K562 (cell line): ENCODE measurements at regions not wholly inside any gene's neighbourhood (a gene's known extent, or its start where the extent isn't known, plus 50 kb on each side); places are given as distances from the start of the nearest gene placed in this dataset.

Experiments
- ATAC-seq: fragments of 200-7000 bp; cut with Tn5 transposase; 3 replicates; pipeline ENCODE4 v1.9.1; 2020; ENCODE audit warnings: moderate library complexity
- BruUV-seq: library from RNA; stranded (reverse); fragments of 400-500 nt; replicated peaks from 2 replicates; lab custom pipeline; 2021; lab: Mats Ljungman, UMichigan
- CTCF ChIA-PET: fragments of 300-600 bp; formaldehyde crosslinking; extraction: SDS; loops from one replicate; lab custom pipeline; 2021; ENCODE audit warnings: low intra/inter-chr PET ratio; lab: Yijun Ruan, JAX
- POLR2A ChIA-PET: fragments of 300-600, 350-650 bp; sonication (Branson Sonifier 250); formaldehyde crosslinking; extraction: SDS; loops from one replicate; lab custom pipeline; 2021; ENCODE audit warnings: antibody characterized with exemption, inconsistent platforms; lab: Yijun Ruan, JAX
- DNase-seq, 4 experiments: peaks; one replicate each; pipeline versions ENCODE4 v3.0.0 to v3.0.0-alpha.2; 2011 to 2018; ENCODE audit warnings: low spot score in 3 of 4, mixed read lengths in 3 of 4; ENCODE audit errors: extremely low read depth in 1 of 4
- FAIRE-seq: peaks from 2 replicates; lab custom pipeline; 2011; peaks lifted over from hg19 to GRCh38; lab: Jason Lieb, UNC
- H2AFZ ChIP-seq: 2 replicates; pipeline ENCODE4 v1.6.0; 2011; ENCODE audit warnings: low read depth, low read length, control low read depth, inconsistent platforms
- H3K27ac ChIP-seq: fragments of 200-600 bp; 3 replicates; pipeline ENCODE4 v1.8.0; 2011; ENCODE audit warnings: low read depth, mild to moderate bottlenecking, control low read depth, inconsistent platforms, low read length, moderate library complexity, mixed read lengths; ENCODE audit errors: extremely low read depth
- H3K27me3 ChIP-seq, 2 experiments: fragments of 300-600 bp in 1 of 2; 2 replicates in 1 of 2; 3 replicates in 1 of 2; pipeline versions ENCODE4 v1.6.0 to v1.8.0; 2011; ENCODE audit warnings: inconsistent platforms in 2 of 2, low read length in 2 of 2, mild to moderate bottlenecking in 1 of 2, mixed read lengths in 1 of 2, moderate library complexity in 1 of 2; ENCODE audit not compliant: control insufficient read depth in 2 of 2, insufficient read depth in 2 of 2
- H3K36me3 ChIP-seq: fragments of 300-600 bp; 3 replicates; pipeline ENCODE4 v1.8.0; 2011; ENCODE audit warnings: mild to moderate bottlenecking, low read length, inconsistent platforms; ENCODE audit not compliant: control insufficient read depth, insufficient read depth
- H3K4me1 ChIP-seq, 2 experiments: fragments of 200-600 bp in 1 of 2; replicated peaks in 1 of 2; 2 replicates in 1 of 2; 3 replicates in 1 of 2; pipeline versions ENCODE4 v1.5.1 to v1.8.0; 2011; ENCODE audit warnings: inconsistent platforms in 2 of 2, low read length in 2 of 2, mild to moderate bottlenecking in 1 of 2, mixed read lengths in 1 of 2, moderate library complexity in 1 of 2; ENCODE audit not compliant: control insufficient read depth in 2 of 2, insufficient read depth in 2 of 2
- H3K4me2 ChIP-seq: 2 replicates; pipeline ENCODE4 v1.6.1; 2011; ENCODE audit warnings: low read length, control low read depth, inconsistent platforms, mixed read lengths; ENCODE audit not compliant: insufficient read depth
- H3K4me3 ChIP-seq: fragments of 200-600 bp; sonication (generic), shearing (Covaris generic); 2 replicates; pipeline ENCODE4 v1.5.1; 2016; ENCODE audit warnings: control low read depth, inconsistent platforms
- H3K79me2 ChIP-seq: fragments of 200-600 bp; 3 replicates; pipeline ENCODE4 v1.8.0; 2011; ENCODE audit warnings: low read length, inconsistent platforms; ENCODE audit not compliant: control insufficient read depth, insufficient read depth
- H3K9ac ChIP-seq, 2 experiments: 2 replicates each; pipeline versions ENCODE4 v1.6.0 to v1.6.1; 2011; ENCODE audit warnings: low read depth in 2 of 2, low read length in 2 of 2, control low read depth in 1 of 2, inconsistent platforms in 1 of 2, mild to moderate bottlenecking in 1 of 2, mixed read lengths in 1 of 2; ENCODE audit not compliant: insufficient read depth in 1 of 2
- H3K9me1 ChIP-seq: one replicate; pipeline ENCODE4 v1.6.0; 2011; ENCODE audit warnings: inconsistent platforms, mild to moderate bottlenecking, low read length, moderate library complexity; ENCODE audit not compliant: control insufficient read depth, insufficient read depth
- H3K9me3 ChIP-seq: replicated peaks from 2 replicates; pipeline ENCODE4 v1.5.1; 2011; ENCODE audit warnings: low read depth, low read length, inconsistent platforms; ENCODE audit not compliant: control insufficient read depth, insufficient read depth
- H4K20me1 ChIP-seq: replicated peaks from 2 replicates; pipeline ENCODE4 v1.6.1; 2011; ENCODE audit warnings: low read length, inconsistent platforms, mixed read lengths; ENCODE audit not compliant: control insufficient read depth, insufficient read depth
- BRF1 ChIP-seq: IDR thresholded peaks from 3 replicates; pipeline ENCODE4 v1.6.1; 2011; ENCODE audit warnings: borderline replicate concordance, mild to moderate bottlenecking; ENCODE audit not compliant: insufficient read length; ENCODE audit errors: extremely low read depth
- MITF ChIP-seq: IDR thresholded peaks from 2 replicates; pipeline ENCODE4 v1.6.1; 2014; ENCODE audit warnings: antibody characterized with exemption
- PML ChIP-seq: IDR thresholded peaks from 2 replicates; pipeline ENCODE4 v1.6.1; 2012; ENCODE audit warnings: low read length, inconsistent platforms
- POLR3A ChIP-seq: IDR thresholded peaks from 2 replicates; pipeline ENCODE4 v1.6.1; 2011; ENCODE audit warnings: borderline replicate concordance, mild to moderate bottlenecking, moderate library complexity; ENCODE audit not compliant: insufficient read length, insufficient read depth; ENCODE audit errors: extremely low read depth
- SRSF7 ChIP-seq: fragments of 200-400 bp; formaldehyde crosslinking; optimal IDR thresholded peaks from 2 replicates; pipeline ENCODE3; 2017; ENCODE audit warnings: mild to moderate bottlenecking, low read depth, low read length
- TCF3 ChIP-seq: sonication (generic); formaldehyde crosslinking; IDR thresholded peaks from 2 replicates; pipeline ENCODE4 v1.4.0; 2020; ENCODE audit warnings: mild to moderate bottlenecking, missing genetic modification reagents
- TEAD1 ChIP-seq, 2 experiments: fragments of 450-650 bp in 1 of 2; sonication (generic) in 1 of 2; formaldehyde crosslinking; IDR thresholded peaks; 2 replicates each; pipeline versions ENCODE4 v1.4.0 to v1.8.0; 2020 to 2022; ENCODE audit warnings: mild to moderate bottlenecking in 2 of 2, missing genetic modification reagents in 1 of 2
- TOE1 ChIP-seq, 2 experiments: fragments of 450-650 bp in 1 of 2; sonication (generic) in 1 of 2; formaldehyde crosslinking in 1 of 2; IDR thresholded peaks; 2 replicates each; pipeline versions ENCODE4 v1.7.1 to v1.8.0; 2016 to 2022; ENCODE audit warnings: borderline replicate concordance in 2 of 2, mild to moderate bottlenecking in 2 of 2, antibody characterized with exemption in 1 of 2, inconsistent platforms in 1 of 2, low read depth in 1 of 2, missing genetic modification reagents in 1 of 2, moderate library complexity in 1 of 2
- TSC22D4 ChIP-seq: fragments of 450-650 bp; IDR thresholded peaks from 2 replicates; pipeline ENCODE4 v1.6.1; 2016; ENCODE audit warnings: missing genetic modification characterization, missing biosample characterization, control low read depth
- ZNF134 ChIP-seq: fragments of 250-450 bp; sonication (Bioruptor Pico); conservative IDR thresholded peaks from 2 replicates; pipeline ENCODE4 v1.4.0; 2020
- ZNF76 ChIP-seq: fragments of 250-450 bp; sonication (Bioruptor Pico); IDR thresholded peaks from 2 replicates; pipeline ENCODE4 v1.4.0; 2020; ENCODE audit warnings: mild to moderate bottlenecking, moderate library complexity, borderline replicate concordance
- WGBS: fragments of 100-300 bp; shearing (Covaris generic); methylation state at CpG from one replicate; pipeline ENCODE4 v1.1.6; 2016; ENCODE audit warnings: low coverage, mixed read lengths; ENCODE audit not compliant: insufficient coverage; ENCODE audit errors: missing lambda C conversion rate; 5-methylcytosine and 5-hydroxymethylcytosine counted together
- in situ Hi-C: fragments of 300-500 bp; cut with MboI; formaldehyde crosslinking; loops from 4 replicates; pipeline ENCODE4 v1.15.0; 2018; ENCODE audit warnings: inconsistent platforms, mixed read lengths
- intact Hi-C: fragments of 100-400 bp; cut with micrococcal nuclease; formaldehyde crosslinking; loops from 2 replicates; pipeline ENCODE4 v1.14.2; 2022
- TF ChIP-seq, protein P1 (sequence below): fragments of 250-450 bp; sonication (Bioruptor Pico); IDR thresholded peaks from 2 replicates; pipeline ENCODE4 v1.5.0; 2020; ENCODE audit warnings: mild to moderate bottlenecking
- TF ChIP-seq, protein P2 (sequence below): fragments of 250-450 bp; sonication (Bioruptor Pico); IDR thresholded peaks from 2 replicates; pipeline ENCODE4 v1.4.0; 2020

DNA sequence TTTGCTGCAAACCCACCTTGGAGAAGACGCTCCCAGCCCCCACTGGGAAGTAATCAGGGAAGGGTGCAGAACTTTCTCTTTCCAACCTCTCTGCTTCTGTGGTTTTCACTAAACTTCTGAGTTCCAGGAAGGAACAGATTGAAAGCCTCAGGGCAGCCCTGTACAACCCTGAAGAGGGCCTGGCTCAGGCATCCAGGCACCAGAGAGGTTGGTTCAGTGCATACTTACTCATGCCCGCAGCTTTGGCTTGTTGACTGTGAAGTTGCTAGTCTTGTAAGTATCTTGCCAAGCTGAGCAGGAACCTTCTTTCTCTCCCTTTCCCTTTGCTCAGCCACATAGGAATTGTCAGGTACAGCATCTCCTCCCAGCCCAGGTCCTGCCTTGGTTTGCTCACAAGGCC, 272.2 kb upstream of the FOXQ1 start (continued):
- TF ChIP-seq TOE1 (IDR thresholded peaks at IDR 0.05; ENCODE audit: borderline replicate concordance) (no peak), TOE1 (CRISPR knock-in tag; IDR thresholded peaks at IDR 0.05; ENCODE audit: borderline replicate concordance, low read depth) (no peak), ZNF76 (CRISPR knock-in tag) (no peak)

GRCh38 chr6:1039191-1039590, 272.7 kb upstream of the FOXQ1 start:
- FAIRE-seq (no peak), ATAC-seq (no peak), DNase-seq (no peak)
- WGBS: 2% methylated on average over 9 of the region's 9 CpGs
- no peaks in the 10 kb centered on the region for H3K36me3 ChIP-seq
- TF ChIP-seq, protein P1, sequence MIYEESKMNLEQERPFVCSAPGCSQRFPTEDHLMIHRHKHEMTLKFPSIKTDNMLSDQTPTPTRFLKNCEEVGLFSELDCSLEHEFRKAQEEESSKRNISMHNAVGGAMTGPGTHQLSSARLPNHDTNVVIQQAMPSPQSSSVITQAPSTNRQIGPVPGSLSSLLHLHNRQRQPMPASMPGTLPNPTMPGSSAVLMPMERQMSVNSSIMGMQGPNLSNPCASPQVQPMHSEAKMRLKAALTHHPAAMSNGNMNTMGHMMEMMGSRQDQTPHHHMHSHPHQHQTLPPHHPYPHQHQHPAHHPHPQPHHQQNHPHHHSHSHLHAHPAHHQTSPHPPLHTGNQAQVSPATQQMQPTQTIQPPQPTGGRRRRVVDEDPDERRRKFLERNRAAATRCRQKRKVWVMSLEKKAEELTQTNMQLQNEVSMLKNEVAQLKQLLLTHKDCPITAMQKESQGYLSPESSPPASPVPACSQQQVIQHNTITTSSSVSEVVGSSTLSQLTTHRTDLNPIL: no peak
- TF ChIP-seq TEAD1 (CRISPR knock-in tag; IDR thresholded peaks at IDR 0.05) (no peak), BRF1 (no peak), POLR3A (no peak), PML (no peak), MITF (no peak), TSC22D4 (tag) (no peak), ZNF134 (CRISPR knock-in tag) (no peak), TCF3 (CRISPR knock-in tag) (no peak), SRSF7 (no peak)
- TF ChIP-seq, protein P2, sequence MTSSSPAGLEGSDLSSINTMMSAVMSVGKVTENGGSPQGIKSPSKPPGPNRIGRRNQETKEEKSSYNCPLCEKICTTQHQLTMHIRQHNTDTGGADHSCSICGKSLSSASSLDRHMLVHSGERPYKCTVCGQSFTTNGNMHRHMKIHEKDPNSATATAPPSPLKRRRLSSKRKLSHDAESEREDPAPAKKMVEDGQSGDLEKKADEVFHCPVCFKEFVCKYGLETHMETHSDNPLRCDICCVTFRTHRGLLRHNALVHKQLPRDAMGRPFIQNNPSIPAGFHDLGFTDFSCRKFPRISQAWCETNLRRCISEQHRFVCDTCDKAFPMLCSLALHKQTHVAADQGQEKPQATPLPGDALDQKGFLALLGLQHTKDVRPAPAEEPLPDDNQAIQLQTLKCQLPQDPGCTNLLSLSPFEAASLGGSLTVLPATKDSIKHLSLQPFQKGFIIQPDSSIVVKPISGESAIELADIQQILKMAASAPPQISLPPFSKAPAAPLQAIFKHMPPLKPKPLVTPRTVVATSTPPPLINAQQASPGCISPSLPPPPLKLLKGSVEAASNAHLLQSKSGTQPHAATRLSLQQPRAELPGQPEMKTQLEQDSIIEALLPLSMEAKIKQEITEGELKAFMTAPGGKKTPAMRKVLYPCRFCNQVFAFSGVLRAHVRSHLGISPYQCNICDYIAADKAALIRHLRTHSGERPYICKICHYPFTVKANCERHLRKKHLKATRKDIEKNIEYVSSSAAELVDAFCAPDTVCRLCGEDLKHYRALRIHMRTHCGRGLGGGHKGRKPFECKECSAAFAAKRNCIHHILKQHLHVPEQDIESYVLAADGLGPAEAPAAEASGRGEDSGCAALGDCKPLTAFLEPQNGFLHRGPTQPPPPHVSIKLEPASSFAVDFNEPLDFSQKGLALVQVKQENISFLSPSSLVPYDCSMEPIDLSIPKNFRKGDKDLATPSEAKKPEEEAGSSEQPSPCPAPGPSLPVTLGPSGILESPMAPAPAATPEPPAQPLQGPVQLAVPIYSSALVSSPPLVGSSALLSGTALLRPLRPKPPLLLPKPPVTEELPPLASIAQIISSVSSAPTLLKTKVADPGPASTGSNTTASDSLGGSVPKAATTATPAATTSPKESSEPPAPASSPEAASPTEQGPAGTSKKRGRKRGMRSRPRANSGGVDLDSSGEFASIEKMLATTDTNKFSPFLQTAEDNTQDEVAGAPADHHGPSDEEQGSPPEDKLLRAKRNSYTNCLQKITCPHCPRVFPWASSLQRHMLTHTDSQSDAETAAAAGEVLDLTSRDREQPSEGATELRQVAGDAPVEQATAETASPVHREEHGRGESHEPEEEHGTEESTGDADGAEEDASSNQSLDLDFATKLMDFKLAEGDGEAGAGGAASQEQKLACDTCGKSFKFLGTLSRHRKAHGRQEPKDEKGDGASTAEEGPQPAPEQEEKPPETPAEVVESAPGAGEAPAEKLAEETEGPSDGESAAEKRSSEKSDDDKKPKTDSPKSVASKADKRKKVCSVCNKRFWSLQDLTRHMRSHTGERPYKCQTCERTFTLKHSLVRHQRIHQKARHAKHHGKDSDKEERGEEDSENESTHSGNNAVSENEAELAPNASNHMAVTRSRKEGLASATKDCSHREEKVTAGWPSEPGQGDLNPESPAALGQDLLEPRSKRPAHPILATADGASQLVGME: no peak
- POLR2A ChIA-PET: interaction anchor here (0.9 kb wide), 1 partner anchor 40 kb away, joined by 4 read pairs; no protein-coding TSS in a partner anchor
- H3K27ac ChIP-seq: no peak overlapping the region
- in situ Hi-C loops (no loop called here), intact Hi-C loops (no loop called here)
- H3K9ac ChIP-seq: no peak overlapping the region
- no peaks in the 10 kb centered on the region for H3K9me3 ChIP-seq
- no peak overlapping the region for H2AFZ ChIP-seq
- H3K27me3 ChIP-seq: peaks cover 19 to 44% of the 10 kb centered on the region in 2 experiments; a peak in 4 of 5 replicates
- no peak overlapping the region for H3K4me2 ChIP-seq
- no peaks in the 10 kb centered on the region for H4K20me1 ChIP-seq
- BruUV-seq: no TSS peak
- H3K79me2 ChIP-seq: no peaks in the 10 kb centered on the region
- H3K4me1 ChIP-seq: no peaks in the 10 kb centered on the region
- H3K4me3 ChIP-seq: no peak overlapping the region
- CTCF ChIA-PET: no interaction called here
- H3K9me1 ChIP-seq: no peaks in the 10 kb centered on the region
